Activated naive CD8-positive, alpha-beta T cell (primary cell): ENCODE measurements at regions not wholly inside any gene's neighbourhood (a gene's known extent, or its start where the extent isn't known, plus 50 kb on each side); places are given as distances from the start of the nearest gene placed in this dataset.

Experiments
- H3K27ac Mint-ChIP-seq: one replicate; pipeline ENCODE4 v1.8.0; 2021; ENCODE audit warnings: mixed read lengths
- H3K27me3 Mint-ChIP-seq: one replicate; pipeline ENCODE4 v1.8.0; 2021; ENCODE audit warnings: mixed read lengths
- H3K36me3 Mint-ChIP-seq: one replicate; pipeline ENCODE4 v1.8.0; 2021; ENCODE audit warnings: mixed read lengths
- H3K4me1 Mint-ChIP-seq: one replicate; pipeline ENCODE4 v1.8.0; 2021; ENCODE audit warnings: low read depth, mixed read lengths
- H3K4me3 Mint-ChIP-seq: one replicate; pipeline ENCODE4 v1.8.0; 2021; ENCODE audit warnings: mild to moderate bottlenecking, mixed read lengths
- H3K9me3 Mint-ChIP-seq: one replicate; pipeline ENCODE4 v1.8.0; 2021; ENCODE audit warnings: low read depth, mixed read lengths

- Mint-ChIP-seq H3K9me3 (no peaks in the 10 kb centered on the region), H3K4me3 (no peak overlapping the region), H3K27ac (no peak overlapping the region), H3K4me1 (no peaks in the 10 kb centered on the region), H3K36me3 (no peaks in the 10 kb centered on the region), H3K27me3 (no peaks in the 10 kb centered on the region)
Measured at GRCh38 chr2:34316788-34317187, 717.7 kb upstream of the FAM98A start.

GRCh38 chr2:34311816-34312215 is 712.7 kb upstream of the FAM98A start:
- no peaks in the 10 kb centered on the region for H3K36me3 Mint-ChIP-seq
- no peak overlapping the region for H3K4me3 Mint-ChIP-seq
- no peaks in the 10 kb centered on the region for H3K4me1 Mint-ChIP-seq
- H3K27ac Mint-ChIP-seq = no peak overlapping the region
- H3K9me3 Mint-ChIP-seq = peaks cover 4% of the 10 kb centered on the region
- no peaks in the 10 kb centered on the region for H3K27me3 Mint-ChIP-seq

DNA sequence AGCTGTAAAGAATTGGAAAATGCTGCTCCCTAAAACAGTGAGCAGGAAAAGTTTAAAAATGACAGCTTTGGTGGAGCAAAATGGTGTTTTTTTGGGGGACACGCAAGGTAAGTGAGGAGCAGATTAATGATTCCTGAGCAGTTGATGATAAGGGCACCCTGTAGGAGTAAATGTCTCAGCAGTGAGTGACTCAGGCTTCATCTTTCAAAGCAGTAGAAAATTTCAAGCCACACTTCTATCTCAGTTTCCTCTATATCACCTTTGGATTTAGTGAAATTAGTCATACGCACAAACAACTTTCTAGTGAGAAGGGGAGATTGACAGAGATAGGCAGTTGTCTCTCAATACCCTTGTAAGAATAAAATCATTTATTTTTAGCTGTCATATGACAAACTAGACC is 709.0 kb upstream of the FAM98A start:
- Mint-ChIP-seq H3K36me3 (no peaks in the 10 kb centered on the region), H3K27ac (no peak overlapping the region), H3K4me3 (no peak overlapping the region), H3K9me3 (peaks cover 4% of the 10 kb centered on the region), H3K4me1 (no peaks in the 10 kb centered on the region), H3K27me3 (no peaks in the 10 kb centered on the region)

- Mint-ChIP-seq H3K27me3 (no peaks in the 10 kb centered on the region), H3K36me3 (no peaks in the 10 kb centered on the region), H3K9me3 (peaks cover 4% of the 10 kb centered on the region), H3K4me1 (no peaks in the 10 kb centered on the region), H3K27ac (no peak overlapping the region), H3K4me3 (no peak overlapping the region)
Measured at GRCh38 chr2:34307636-34308035, 708.5 kb upstream of the FAM98A start.

DNA sequence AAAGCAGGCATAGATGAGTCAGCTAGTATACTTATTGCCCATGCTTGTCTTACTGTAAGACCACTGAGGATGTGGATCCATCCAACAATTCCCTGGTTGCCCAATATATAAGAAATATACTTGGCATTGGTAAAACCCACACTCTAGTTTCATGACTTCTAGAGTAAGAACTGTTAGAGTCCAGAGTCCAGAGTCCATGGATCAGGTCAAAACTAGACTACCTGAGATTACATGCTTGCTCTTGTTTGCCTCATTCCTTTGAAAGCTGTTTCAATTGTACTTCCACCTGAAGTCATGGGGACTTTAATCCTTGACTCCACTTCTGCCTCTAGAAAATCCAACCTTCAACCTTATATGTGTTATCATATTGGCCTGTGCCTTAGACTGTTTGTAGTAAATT is 707.6 kb upstream of the FAM98A start:
- Mint-ChIP-seq H3K4me1 (no peaks in the 10 kb centered on the region), H3K4me3 (no peak overlapping the region), H3K9me3 (peaks cover 4% of the 10 kb centered on the region), H3K36me3 (no peaks in the 10 kb centered on the region), H3K27ac (no peak overlapping the region), H3K27me3 (no peaks in the 10 kb centered on the region)

GRCh38 chr2:34305587-34305986 is 706.5 kb upstream of the FAM98A start:
- no peaks in the 10 kb centered on the region for H3K27me3 Mint-ChIP-seq
- peaks cover 4% of the 10 kb centered on the region for H3K9me3 Mint-ChIP-seq
- no peak overlapping the region for H3K27ac Mint-ChIP-seq
- H3K4me1 Mint-ChIP-seq = no peaks in the 10 kb centered on the region
- no peaks in the 10 kb centered on the region for H3K36me3 Mint-ChIP-seq
- H3K4me3 Mint-ChIP-seq = no peak overlapping the region

DNA sequence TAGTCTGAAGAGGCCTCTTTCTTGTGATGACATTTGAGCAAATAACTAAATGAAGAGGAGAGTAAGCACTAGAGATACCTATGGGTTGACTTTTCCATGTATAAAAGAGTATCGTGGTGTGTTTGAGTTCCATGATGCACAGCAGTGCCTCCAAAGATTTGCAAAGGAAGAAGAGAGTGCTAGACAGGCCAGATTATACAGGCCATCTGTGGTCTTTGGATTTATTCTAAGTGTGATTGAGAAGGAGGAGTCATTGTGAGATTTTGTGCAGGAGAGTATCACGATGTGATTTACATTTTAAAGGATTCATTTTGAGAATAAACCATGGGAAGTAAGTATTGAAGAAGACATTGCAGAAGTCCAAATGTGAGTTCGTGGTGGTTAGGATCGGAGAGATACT is 695.9 kb upstream of the FAM98A start:
- no peaks in the 10 kb centered on the region for H3K4me1 Mint-ChIP-seq
- H3K36me3 Mint-ChIP-seq = no peaks in the 10 kb centered on the region
- no peaks in the 10 kb centered on the region for H3K27me3 Mint-ChIP-seq
- H3K27ac Mint-ChIP-seq = no peak overlapping the region
- no peak overlapping the region for H3K4me3 Mint-ChIP-seq
- H3K9me3 Mint-ChIP-seq = no peaks in the 10 kb centered on the region

DNA sequence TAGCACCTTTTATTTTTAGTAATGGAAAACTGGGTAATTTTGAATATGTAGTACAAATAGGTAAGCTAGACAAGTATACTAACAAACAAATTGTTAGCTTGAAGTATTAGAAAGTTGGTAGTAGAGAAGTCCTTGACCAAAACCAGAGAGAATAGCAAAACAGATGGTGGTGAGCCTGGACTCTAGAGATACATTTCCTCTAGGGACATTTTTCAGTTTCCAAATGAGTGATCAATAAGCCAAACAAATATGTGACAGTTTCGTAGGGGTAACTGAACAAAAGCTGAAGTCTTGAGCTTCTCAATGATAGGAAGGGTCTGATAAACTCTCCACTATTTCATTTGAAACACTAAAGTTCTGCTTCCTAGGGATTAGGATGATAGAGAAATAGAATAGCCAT is 692.0 kb upstream of the FAM98A start:
- no peak overlapping the region for H3K4me3 Mint-ChIP-seq
- no peaks in the 10 kb centered on the region for H3K36me3 Mint-ChIP-seq
- H3K27ac Mint-ChIP-seq = no peak overlapping the region
- no peaks in the 10 kb centered on the region for H3K27me3 Mint-ChIP-seq
- H3K9me3 Mint-ChIP-seq = peaks cover 6% of the 10 kb centered on the region
- no peaks in the 10 kb centered on the region for H3K4me1 Mint-ChIP-seq

DNA sequence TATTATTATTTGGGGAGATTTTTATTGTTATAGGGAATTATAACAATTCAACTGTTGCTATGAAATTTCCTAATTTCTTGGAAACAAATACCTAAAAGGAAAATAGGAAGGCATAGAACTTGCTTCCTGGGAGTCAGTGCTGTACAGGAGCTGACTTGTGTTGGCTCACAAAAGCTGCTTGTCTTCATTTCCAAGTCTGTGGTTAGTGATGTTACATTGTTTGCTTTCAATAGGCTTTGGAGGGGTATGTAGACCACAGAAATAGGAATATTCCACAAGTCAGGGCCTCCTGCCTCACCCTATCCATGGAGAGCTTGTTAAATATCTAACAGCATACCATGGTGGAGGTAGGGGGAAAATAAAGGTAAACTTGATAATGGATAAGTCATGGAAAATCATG is 688.9 kb upstream of the FAM98A start:
- no peaks in the 10 kb centered on the region for H3K27me3 Mint-ChIP-seq
- no peak overlapping the region for H3K4me3 Mint-ChIP-seq
- H3K9me3 Mint-ChIP-seq = peaks cover 13% of the 10 kb centered on the region
- H3K36me3 Mint-ChIP-seq = no peaks in the 10 kb centered on the region
- H3K27ac Mint-ChIP-seq = no peak overlapping the region
- no peaks in the 10 kb centered on the region for H3K4me1 Mint-ChIP-seq

DNA sequence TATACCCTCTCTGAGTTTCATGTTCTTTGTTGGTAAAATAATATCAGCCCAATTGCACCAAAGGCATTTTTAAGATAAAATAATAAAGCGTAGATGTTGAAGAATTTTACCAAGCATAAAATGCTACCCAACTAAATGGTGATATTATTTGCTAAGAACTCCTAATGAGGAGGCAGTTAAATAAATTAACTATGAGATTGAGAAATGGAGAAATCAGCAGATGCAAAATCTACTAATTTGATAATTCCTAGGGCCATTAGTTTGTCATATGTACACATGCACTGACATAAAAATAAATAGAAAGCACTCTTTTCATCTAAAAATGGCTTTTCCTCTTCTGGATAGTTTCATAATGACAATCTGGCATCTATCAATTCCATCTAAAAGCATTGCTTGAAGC is 681.5 kb upstream of the FAM98A start:
- Mint-ChIP-seq H3K36me3 (no peaks in the 10 kb centered on the region), H3K9me3 (peaks cover 7% of the 10 kb centered on the region), H3K4me1 (no peaks in the 10 kb centered on the region), H3K4me3 (no peak overlapping the region), H3K27me3 (no peaks in the 10 kb centered on the region), H3K27ac (no peak overlapping the region)

GRCh38 chr2:34266908-34267697 is 668.0 kb upstream of the FAM98A start:
- no peaks in the 10 kb centered on the region for H3K36me3 Mint-ChIP-seq
- H3K4me3 Mint-ChIP-seq = no peak overlapping the region
- peaks cover 12% of the 10 kb centered on the region for H3K9me3 Mint-ChIP-seq
- H3K27me3 Mint-ChIP-seq = no peaks in the 10 kb centered on the region
- no peak overlapping the region for H3K27ac Mint-ChIP-seq
- H3K4me1 Mint-ChIP-seq = no peaks in the 10 kb centered on the region

DNA sequence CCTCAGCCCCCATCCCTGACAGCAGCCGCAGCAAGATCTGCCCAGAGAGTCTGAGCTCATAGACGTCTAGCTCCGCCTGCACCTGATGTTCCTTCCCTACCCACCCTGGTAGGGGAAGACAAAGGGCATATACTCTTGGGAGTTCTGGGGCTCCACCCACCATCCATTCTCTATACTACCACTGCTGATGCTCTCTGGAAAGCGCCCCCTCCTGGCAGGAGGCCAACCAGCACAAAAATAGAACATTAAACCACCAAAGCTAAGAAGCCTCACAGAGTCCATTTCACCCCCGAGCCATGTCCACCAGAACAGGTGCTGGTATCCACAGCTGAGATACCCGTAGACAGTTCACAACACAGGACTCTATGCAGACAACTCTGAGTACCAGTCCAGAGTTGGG is 662.6 kb upstream of the FAM98A start:
- Mint-ChIP-seq H3K4me3 (no peak overlapping the region), H3K36me3 (no peaks in the 10 kb centered on the region), H3K27ac (no peak overlapping the region), H3K9me3 (peaks cover 8% of the 10 kb centered on the region), H3K27me3 (no peaks in the 10 kb centered on the region), H3K4me1 (no peaks in the 10 kb centered on the region)

DNA sequence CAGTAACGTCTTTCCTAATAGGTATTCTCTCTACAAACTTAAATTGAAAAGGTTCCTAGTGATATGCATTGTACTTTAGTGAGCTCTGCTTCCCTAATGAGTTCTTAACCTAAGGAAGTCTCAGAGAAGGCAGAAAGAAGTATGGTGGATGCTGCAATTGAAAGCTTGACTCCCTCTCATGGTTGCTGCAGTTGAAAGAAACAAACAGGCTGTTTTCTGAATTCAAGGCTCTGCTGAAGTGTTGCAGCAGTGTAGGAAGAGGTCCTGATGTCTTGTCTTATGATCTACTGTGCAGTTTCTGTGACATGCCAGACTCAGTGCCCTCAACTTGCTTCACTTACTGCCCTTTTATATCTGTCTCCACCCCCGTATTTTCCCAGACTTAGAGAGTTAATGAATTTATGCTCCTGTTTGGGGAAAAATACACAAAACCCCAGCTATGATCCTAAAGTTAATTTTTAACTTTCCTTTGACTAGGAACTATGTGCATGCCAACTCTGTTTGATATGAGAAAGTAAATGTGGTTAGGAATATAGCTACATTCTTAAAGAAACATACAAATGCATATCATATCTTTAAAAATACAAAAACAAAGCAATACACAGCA is 655.3 kb upstream of the FAM98A start:
- Mint-ChIP-seq H3K9me3 (peaks cover 3% of the 10 kb centered on the region), H3K36me3 (no peaks in the 10 kb centered on the region), H3K27ac (no peak overlapping the region), H3K4me3 (no peak overlapping the region), H3K27me3 (no peaks in the 10 kb centered on the region), H3K4me1 (no peaks in the 10 kb centered on the region)

- Mint-ChIP-seq H3K36me3 (no peaks in the 10 kb centered on the region), H3K9me3 (peaks cover 3% of the 10 kb centered on the region), H3K27me3 (no peaks in the 10 kb centered on the region), H3K4me1 (no peaks in the 10 kb centered on the region), H3K4me3 (no peak overlapping the region), H3K27ac (no peak overlapping the region)
Measured at GRCh38 chr2:34252111-34252510, 653.0 kb upstream of the FAM98A start.

DNA sequence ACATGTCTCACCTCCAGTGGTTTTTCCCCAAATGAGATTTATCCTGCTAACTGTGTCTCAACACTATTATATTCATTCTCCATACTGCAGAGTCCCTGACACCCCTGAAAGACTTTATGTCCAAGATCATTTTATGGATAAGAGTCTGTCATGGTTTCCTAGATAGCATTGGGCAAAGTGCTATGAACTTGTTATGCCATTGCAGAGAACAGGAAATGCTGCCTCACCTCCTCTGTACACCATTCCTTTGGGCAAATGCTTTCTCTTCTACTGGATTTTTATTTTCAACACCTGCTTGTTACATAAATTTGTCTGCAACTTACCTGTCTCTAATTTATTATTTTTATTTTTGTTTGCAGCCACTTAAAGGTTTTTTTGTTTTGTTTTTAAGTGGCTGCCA is 652.5 kb upstream of the FAM98A start:
- no peak overlapping the region for H3K27ac Mint-ChIP-seq
- H3K27me3 Mint-ChIP-seq = no peaks in the 10 kb centered on the region
- peaks cover 3% of the 10 kb centered on the region for H3K9me3 Mint-ChIP-seq
- no peaks in the 10 kb centered on the region for H3K36me3 Mint-ChIP-seq
- H3K4me3 Mint-ChIP-seq = no peak overlapping the region
- H3K4me1 Mint-ChIP-seq = no peaks in the 10 kb centered on the region

DNA sequence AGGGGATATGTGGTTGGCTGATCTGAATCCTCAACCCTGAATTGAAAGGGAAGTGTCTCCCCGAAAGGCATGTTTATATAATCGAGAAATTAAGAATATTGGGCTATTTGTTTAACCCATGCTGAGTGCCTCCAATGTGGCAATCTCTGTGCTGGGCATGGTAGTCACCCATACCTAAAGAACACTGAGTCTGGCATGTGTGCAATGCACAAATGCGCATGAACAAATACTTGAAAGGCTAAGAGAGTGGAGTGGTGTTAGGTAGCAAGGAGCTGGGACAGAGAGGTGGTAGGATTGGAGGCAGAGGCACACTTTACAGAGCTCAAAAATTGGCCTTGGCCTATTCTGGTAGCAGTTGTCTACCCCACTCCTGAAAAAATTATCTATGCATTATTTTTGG is 645.1 kb upstream of the FAM98A start:
- H3K27me3 Mint-ChIP-seq = no peaks in the 10 kb centered on the region
- no peaks in the 10 kb centered on the region for H3K9me3 Mint-ChIP-seq
- no peak overlapping the region for H3K4me3 Mint-ChIP-seq
- H3K4me1 Mint-ChIP-seq = no peaks in the 10 kb centered on the region
- H3K27ac Mint-ChIP-seq = no peak overlapping the region
- no peaks in the 10 kb centered on the region for H3K36me3 Mint-ChIP-seq
